Body of pancreas (tissue), 4 donors: ENCODE measurements at regions not wholly inside any gene's neighbourhood (a gene's known extent, or its start where the extent isn't known, plus 50 kb on each side); places are given as distances from the start of the nearest gene placed in this dataset.

ENCODE experiments used
- ATAC-seq: fragments of 150-250 bp; one replicate; pipeline ENCODE4 v1.9.1; 2016
- DNase-seq, 4 donors: peaks; one replicate each; pipeline ENCODE4 v3.0.0-alpha.2; 2019
- H3K27ac ChIP-seq, 4 donors: fragments of 200-600 bp; sonication (generic); 1 replicate in 3 of 4; 2 replicates in 1 of 4; pipeline versions ENCODE4 v1.5.1 to v1.6.1; 2016 to 2019; ENCODE audit warnings: mild to moderate bottlenecking in 1 of 4, mixed read lengths in 1 of 4, moderate library complexity in 1 of 4
- H3K27me3 ChIP-seq, 2 donors: fragments of 200-600 bp; sonication (generic); one replicate each; pipeline ENCODE4 v1.6.0; 2016; ENCODE audit warnings: mild to moderate bottlenecking in 1 of 2
- H3K36me3 ChIP-seq, 2 donors: fragments of 200-600 bp; sonication (generic); replicated peaks in 1 of 2; 2 replicates each; pipeline ENCODE4 v1.5.1; 2016; ENCODE audit warnings: low read depth in 2 of 2; ENCODE audit not compliant: insufficient read depth in 1 of 2
- H3K4me1 ChIP-seq: fragments of 200-600 bp; sonication (generic); one replicate; pipeline ENCODE4 v1.6.0; 2016
- H3K4me3 ChIP-seq, 2 donors: fragments of 200-600 bp; sonication (generic); 1 replicate in 1 of 2; 2 replicates in 1 of 2; pipeline ENCODE4 v1.5.1; 2016 to 2019
- H3K9me3 ChIP-seq, 3 donors: fragments of 200-600 bp; sonication (generic); 1 replicate in 2 of 3; 2 replicates in 1 of 3; pipeline ENCODE4 v1.5.1; 2016
- CTCF ChIP-seq, 7 experiments: fragments of 450-650 bp in 4 of 7; fragments of 200-600 bp in 3 of 7; sonication (generic) in 3 of 7; IDR thresholded peaks; one replicate each; pipeline ENCODE4 v1.5.1; 2016 to 2019; ENCODE audit warnings: antibody characterized with exemption in 7 of 7
- POLR2A ChIP-seq, 3 donors: fragments of 450-650 bp; IDR thresholded peaks; one replicate each; pipeline ENCODE4 v1.6.1; 2016; ENCODE audit warnings: antibody characterized with exemption in 3 of 3, mild to moderate bottlenecking in 2 of 3
- WGBS, 2 donors: methylation state at CpG; one replicate each; pipeline ENCODE4 v1.1.5; 2017; 5-methylcytosine and 5-hydroxymethylcytosine counted together
- intact Hi-C: fragments of 100-400 bp; cut with DNase I; formaldehyde crosslinking; loops from one replicate; pipeline ENCODE4 v1.15.1; 2023

GRCh38 chr4:136516371-136516770 is 1015.9 kb downstream of the PCDH18 start:
- no peak overlapping the region for H3K4me3 ChIP-seq
- no peaks in the 10 kb centered on the region for H3K4me1 ChIP-seq
- no peak for DNase-seq
- no peak for ATAC-seq
- intact Hi-C loops, result no loop called here
- no peaks in the 10 kb centered on the region for H3K27me3 ChIP-seq
- no peaks in the 10 kb centered on the region for H3K36me3 ChIP-seq
- TF ChIP-seq POLR2A (IDR thresholded peaks at IDR 0.05) (no peak), CTCF (IDR thresholded peaks at IDR 0.05) (no peak)
- 43 to 52% methylated on average over 3 of the region's 3 CpGs for WGBS, 2 donors
- no peak overlapping the region for H3K27ac ChIP-seq
- no peaks in the 10 kb centered on the region for H3K9me3 ChIP-seq

GRCh38 chr4:136505020-136505419 is 1027.3 kb downstream of the PCDH18 start:
- H3K36me3 ChIP-seq, result no peaks in the 10 kb centered on the region
- no peak overlapping the region for H3K4me3 ChIP-seq
- DNase-seq, result no peak
- no peaks in the 10 kb centered on the region for H3K4me1 ChIP-seq
- H3K27ac ChIP-seq, result no peak overlapping the region
- intact Hi-C loops, result no loop called here
- 39 to 41% methylated on average over 1 of the region's 1 CpG for WGBS, 2 donors
- no peaks in the 10 kb centered on the region for H3K9me3 ChIP-seq
- no peaks in the 10 kb centered on the region for H3K27me3 ChIP-seq
- no peak for TF ChIP-seq CTCF (IDR thresholded peaks at IDR 0.05)
- no peak for TF ChIP-seq POLR2A (IDR thresholded peaks at IDR 0.05)
- ATAC-seq, result no peak

GRCh38 chr4:136495851-136496250 is 1036.4 kb downstream of the PCDH18 start:
- TF ChIP-seq CTCF (IDR thresholded peaks at IDR 0.05), result no peak
- TF ChIP-seq POLR2A (IDR thresholded peaks at IDR 0.05), result no peak
- DNase-seq (no peak), ATAC-seq (no peak)
- Histone ChIP-seq H3K9me3 (no peaks in the 10 kb centered on the region), H3K27ac (no peak overlapping the region), H3K36me3 (no peaks in the 10 kb centered on the region), H3K4me1 (no peaks in the 10 kb centered on the region), H3K27me3 (no peaks in the 10 kb centered on the region), H3K4me3 (no peak overlapping the region)
- intact Hi-C loops, result no loop called here

GRCh38 chr4:136495076-136495475 is 1037.2 kb downstream of the PCDH18 start:
- no peaks in the 10 kb centered on the region for H3K9me3 ChIP-seq
- no peak overlapping the region for H3K4me3 ChIP-seq
- DNase-seq, result no peak
- TF ChIP-seq POLR2A (IDR thresholded peaks at IDR 0.05) (no peak), CTCF (IDR thresholded peaks at IDR 0.05) (no peak)
- H3K27ac ChIP-seq, result no peak overlapping the region
- no peaks in the 10 kb centered on the region for H3K27me3 ChIP-seq
- H3K4me1 ChIP-seq, result no peaks in the 10 kb centered on the region
- no peak for ATAC-seq
- intact Hi-C loops, result no loop called here
- H3K36me3 ChIP-seq, result no peaks in the 10 kb centered on the region
- 48 to 56% methylated on average over 3 of the region's 3 CpGs for WGBS, 2 donors

GRCh38 chr4:136489101-136489500 is 1043.2 kb downstream of the PCDH18 start:
- no peaks in the 10 kb centered on the region for H3K9me3 ChIP-seq
- intact Hi-C loops, result no loop called here
- ATAC-seq (no peak), DNase-seq (no peak)
- H3K4me3 ChIP-seq, result no peak overlapping the region
- H3K36me3 ChIP-seq, result no peaks in the 10 kb centered on the region
- TF ChIP-seq CTCF (IDR thresholded peaks at IDR 0.05) (no peak), POLR2A (IDR thresholded peaks at IDR 0.05) (no peak)
- no peaks in the 10 kb centered on the region for H3K4me1 ChIP-seq
- H3K27me3 ChIP-seq, result no peaks in the 10 kb centered on the region
- H3K27ac ChIP-seq, result no peak overlapping the region
- 65 to 70% methylated on average over 4 of the region's 4 CpGs for WGBS, 2 donors
